Renal pelvis (tissue), 1 donor: ENCODE measurements at regions not wholly inside any gene's neighbourhood (a gene's known extent, or its start where the extent isn't known, plus 50 kb on each side); places are given as distances from the start of the nearest gene placed in this dataset.

Experiments
- DNase-seq: peaks from one replicate; pipeline ENCODE4 v3.0.0-alpha.2; 2013

- DNase-seq = peak; percentile 64
These were observed 57.4 kb upstream of the CCDC167 start for GRCh38 chr6:37556881-37557644.

GRCh38 chr6:37555040-37555781, 55.5 kb upstream of the CCDC167 start:
- DNase-seq = no peak

- DNase-seq = no peak
These were observed 54.8 kb upstream of the CCDC167 start for GRCh38 chr6:37554480-37554819.

DNA sequence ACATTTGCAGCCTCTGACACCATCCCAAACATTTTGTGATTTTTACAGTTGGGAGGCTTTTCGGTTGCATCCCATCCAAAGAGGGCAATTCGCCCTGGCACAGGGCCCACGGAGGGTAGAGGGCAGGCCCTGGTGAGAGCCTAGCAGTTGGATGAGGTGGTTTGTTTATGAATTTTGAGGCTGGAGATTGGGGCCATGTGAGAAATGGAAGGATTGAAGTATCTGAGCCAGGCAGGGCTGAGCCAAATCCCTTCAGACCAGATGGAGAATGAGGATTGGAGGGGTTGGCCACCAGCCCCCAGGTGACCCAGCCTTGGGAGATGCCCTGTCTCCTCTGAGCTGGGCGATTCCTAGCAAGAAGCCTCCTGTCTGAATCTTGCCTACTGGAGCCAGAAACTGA, 52.6 kb upstream of the CCDC167 start:
- no peak for DNase-seq

- DNase-seq = no peak
These were observed 52.2 kb upstream of the CCDC167 start for GRCh38 chr6:37551867-37552266.

DNA sequence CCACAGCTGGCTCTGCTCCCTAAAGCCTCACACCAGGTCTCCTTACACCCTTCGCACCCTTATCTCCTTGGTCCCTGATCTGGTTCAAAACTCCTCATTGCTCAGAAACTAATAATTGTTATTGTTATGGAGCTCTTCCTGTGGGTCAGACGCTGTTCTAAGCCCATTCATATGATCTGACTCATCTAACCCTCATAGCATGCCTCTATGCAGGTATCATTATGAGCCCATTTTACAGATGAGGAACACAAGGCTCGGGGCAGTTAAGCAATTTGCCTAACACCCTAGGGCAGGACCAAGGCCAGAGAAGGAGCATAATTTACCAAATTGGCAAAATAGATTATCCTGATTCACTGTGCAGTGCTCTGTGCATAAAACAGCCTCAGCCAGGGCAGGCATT, 51.8 kb upstream of the CCDC167 start:
- no peak for DNase-seq

DNA sequence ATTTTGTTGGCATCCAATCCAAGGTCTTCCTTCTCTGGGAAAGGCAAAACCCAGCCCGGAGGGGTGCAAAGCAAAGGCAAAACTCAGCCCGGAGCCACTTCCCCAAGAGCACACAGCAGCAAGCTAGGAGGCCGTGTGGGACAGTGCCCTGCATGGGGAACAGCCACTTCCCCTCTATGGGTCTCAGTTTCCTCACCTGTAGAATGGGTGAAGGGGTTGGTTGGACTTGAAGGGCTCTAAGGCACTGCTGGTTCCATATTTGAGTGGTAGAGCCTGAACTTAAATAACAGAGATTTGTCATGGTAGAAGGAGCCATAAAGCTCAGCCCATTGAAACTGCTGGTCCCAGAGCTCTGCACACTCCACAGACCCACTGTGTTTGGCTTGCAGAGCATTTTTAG, 51.3 kb upstream of the CCDC167 start:
- DNase-seq = no peak

DNA sequence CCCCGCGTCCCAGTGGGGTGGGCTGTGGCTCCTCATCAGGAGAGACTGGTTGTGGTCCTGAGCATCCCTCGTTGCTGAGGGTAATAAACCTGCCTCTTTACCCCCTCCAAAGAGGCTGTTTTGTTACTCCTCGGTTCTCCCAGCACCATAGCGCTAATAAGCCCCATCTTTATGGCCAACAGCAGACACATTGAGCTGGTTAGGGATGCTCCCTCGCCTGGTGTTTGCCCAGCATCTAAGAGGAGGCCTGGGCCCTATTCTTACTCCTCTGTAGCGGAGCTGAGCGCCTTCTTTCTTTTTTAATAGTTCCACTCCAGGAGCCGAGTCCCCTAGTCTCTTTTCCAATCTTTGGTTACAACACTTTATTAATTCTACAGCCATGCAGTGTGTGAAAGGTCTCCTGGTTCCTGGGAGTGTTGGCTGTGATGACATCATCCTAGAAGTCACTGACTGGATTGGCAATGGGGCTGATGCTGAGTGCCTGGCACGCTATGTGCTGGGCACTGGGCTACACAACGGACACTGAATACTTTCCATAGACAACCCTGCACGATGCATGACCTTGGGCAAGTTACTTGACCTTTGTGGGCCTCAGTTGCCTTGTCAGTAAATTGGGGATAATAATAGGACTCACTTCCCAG, 50.6 kb upstream of the CCDC167 start:
- no peak for DNase-seq

- no peak for DNase-seq
These were observed 49.9 kb upstream of the CCDC167 start for GRCh38 chr6:37549558-37549957.
